ENCODE measurements at regions not wholly inside any gene's neighbourhood (a gene's known extent, or its start where the extent isn't known, plus 50 kb on each side); places are given as distances from the start of the nearest gene placed in this dataset.
"Not testable (repeated sequence)": the region's sequence is repeated elsewhere in the genome, so short reads cannot be mapped to it uniquely, and the experiment has no call there.

GRCh38 chr2:51379997-51380396 is 348.1 kb upstream of the NRXN1 start:
- no peak for DNase-seq

- DNase-seq, result no peak
These were observed 336.3 kb upstream of the NRXN1 start for GRCh38 chr2:51368250-51368649.

GRCh38 chr2:51350100-51350499 is 318.2 kb upstream of the NRXN1 start:
- no peak for DNase-seq

GRCh38 chr2:51344886-51345285 is 313.0 kb upstream of the NRXN1 start:
- DNase-seq, result no peak

- no peak for DNase-seq
These were observed 303.4 kb upstream of the NRXN1 start for GRCh38 chr2:51335087-51336058.

- no peak for DNase-seq
These were observed 297.6 kb upstream of the NRXN1 start for GRCh38 chr2:51329512-51329911.

GRCh38 chr2:51324051-51324450 is 292.1 kb upstream of the NRXN1 start:
- no peak for DNase-seq

GRCh38 chr2:51322613-51323012 is 290.7 kb upstream of the NRXN1 start:
- DNase-seq, result no peak

GRCh38 chr2:51304311-51304710 is 272.4 kb upstream of the NRXN1 start:
- DNase-seq, result no peak

GRCh38 chr2:51301381-51301780 is 269.4 kb upstream of the NRXN1 start:
- DNase-seq, result no peak

- DNase-seq, result no peak
These were observed 267.4 kb upstream of the NRXN1 start for GRCh38 chr2:51299370-51299769.

- DNase-seq, result no peak
These were observed 265.6 kb upstream of the NRXN1 start for GRCh38 chr2:51297488-51297887.

- no peak for DNase-seq
These were observed 261.8 kb upstream of the NRXN1 start for GRCh38 chr2:51293566-51294200.

GRCh38 chr2:51291762-51292551 is 260.0 kb upstream of the NRXN1 start:
- DNase-seq, result no peak

GRCh38 chr2:51290725-51291124 is 258.8 kb upstream of the NRXN1 start:
- DNase-seq, result no peak

- DNase-seq, result no peak
These were observed 257.1 kb upstream of the NRXN1 start for GRCh38 chr2:51289045-51289444.

GRCh38 chr2:51268191-51268590 is 236.3 kb upstream of the NRXN1 start:
- no peak for DNase-seq

GRCh38 chr2:51265539-51265938 is 233.6 kb upstream of the NRXN1 start:
- DNase-seq, result no peak

- DNase-seq, result no peak
These were observed 232.0 kb upstream of the NRXN1 start for GRCh38 chr2:51263951-51264350.

- not testable (repeated sequence) for DNase-seq
These were observed 231.2 kb upstream of the NRXN1 start for GRCh38 chr2:51263101-51263500.

- DNase-seq, result no peak
These were observed 226.4 kb upstream of the NRXN1 start for GRCh38 chr2:51258301-51258700.

GRCh38 chr2:51256736-51257135 is 224.8 kb upstream of the NRXN1 start:
- no peak for DNase-seq

- no peak for DNase-seq
These were observed 219.4 kb upstream of the NRXN1 start for GRCh38 chr2:51251356-51251755.

Measured in Kasumi-1 (cell line).